ENCODE measurements at regions not wholly inside any gene's neighbourhood (a gene's known extent, or its start where the extent isn't known, plus 50 kb on each side); places are given as distances from the start of the nearest gene placed in this dataset.

- TF ChIP-seq CTCF (IDR thresholded peaks at IDR 0.05) = no peak
- no peak for TF ChIP-seq POLR2A (IDR thresholded peaks at IDR 0.05)
- TF ChIP-seq POLR2AphosphoS5 (IDR thresholded peaks at IDR 0.05) = no peak
These were observed 174.2 kb downstream of the TMEM161B start for GRCh38 chr5:88094403-88094802.
